Esophagus muscularis mucosa (tissue), 4 donors: ENCODE measurements at regions not wholly inside any gene's neighbourhood (a gene's known extent, or its start where the extent isn't known, plus 50 kb on each side); places are given as distances from the start of the nearest gene placed in this dataset.

Experiments used
- DNase-seq: peaks from one replicate; pipeline ENCODE4 v3.0.0-alpha.2; 2017; ENCODE audit errors: extremely low spot score
- H3K27ac ChIP-seq, 4 donors: fragments of 200-600 bp; sonication (generic); replicated peaks in 1 of 4; 1 replicate in 3 of 4; 2 replicates in 1 of 4; pipeline ENCODE4 v1.5.1; 2016 to 2019; ENCODE audit warnings: mild to moderate bottlenecking in 1 of 4
- H3K27me3 ChIP-seq, 4 donors: fragments of 200-600 bp; sonication (generic); one replicate each; pipeline versions ENCODE4 v1.5.1 to v1.6.0; 2016 to 2019
- H3K36me3 ChIP-seq, 4 donors: fragments of 200-600 bp; sonication (generic); one replicate each; pipeline ENCODE4 v1.5.1; 2016 to 2019
- H3K4me1 ChIP-seq, 4 donors: fragments of 200-600 bp; sonication (generic); one replicate each; pipeline ENCODE4 v1.5.1; 2016 to 2019
- H3K4me3 ChIP-seq, 4 donors: fragments of 200-600 bp; sonication (generic); 1 replicate in 2 of 4; 2 replicates in 2 of 4; pipeline ENCODE4 v1.5.1; 2016 to 2019; ENCODE audit warnings: mild to moderate bottlenecking in 4 of 4, moderate library complexity in 1 of 4
- H3K9me3 ChIP-seq, 4 donors: fragments of 200-600 bp; sonication (generic); 1 replicate in 3 of 4; 2 replicates in 1 of 4; pipeline ENCODE4 v1.5.1; 2016 to 2019
- CTCF ChIP-seq, 3 experiments: fragments of 200-600 bp in 2 of 3; fragments of 450-650 bp in 1 of 3; sonication (generic) in 2 of 3; IDR thresholded peaks; one replicate each; pipeline ENCODE4 v1.5.1; 2017 to 2019; ENCODE audit warnings: antibody characterized with exemption in 3 of 3, mild to moderate bottlenecking in 2 of 3, moderate library complexity in 1 of 3
- EP300 ChIP-seq: sonication (generic); formaldehyde crosslinking; IDR thresholded peaks from one replicate; pipeline ENCODE4 v1.6.1; 2017; ENCODE audit warnings: antibody characterized with exemption
- POLR2A ChIP-seq: fragments of 450-650 bp; IDR thresholded peaks from one replicate; pipeline ENCODE4 v1.6.1; 2017; ENCODE audit warnings: antibody characterized with exemption, moderate library complexity, mild to moderate bottlenecking, low read depth
- POLR2AphosphoS5 ChIP-seq, 2 donors: sonication (generic); formaldehyde crosslinking; IDR thresholded peaks; one replicate each; pipeline ENCODE4 v1.6.1; 2017; ENCODE audit warnings: antibody characterized with exemption in 2 of 2
- WGBS: methylation state at CpG from one replicate; pipeline ENCODE4 v1.1.5; 2018; 5-methylcytosine and 5-hydroxymethylcytosine counted together
- intact Hi-C: fragments of 100-400 bp; cut with DNase I; formaldehyde crosslinking; loops from one replicate; pipeline ENCODE4 v1.15.1; 2023

DNA sequence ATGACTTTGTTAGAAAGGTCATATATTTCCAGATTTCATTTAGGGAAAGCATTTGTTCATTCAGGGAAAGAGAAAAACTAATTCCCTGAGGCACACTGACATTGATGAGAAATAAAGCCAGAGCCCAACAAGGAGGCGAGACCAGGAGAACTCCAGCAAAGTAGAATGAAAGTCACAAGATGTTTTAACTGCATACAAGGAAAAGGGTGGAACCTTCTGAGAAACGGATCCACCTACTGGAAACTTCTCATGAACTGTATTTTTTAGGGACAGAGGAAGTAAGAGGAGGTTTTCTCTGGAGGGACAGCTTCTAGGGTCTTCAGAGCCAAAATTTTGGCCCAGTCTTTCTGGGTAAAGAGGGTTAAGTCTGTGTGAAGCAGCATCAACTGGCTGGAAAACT, 548.2 kb upstream of the PIK3C3 start:
- H3K9me3 ChIP-seq, result no peaks in the 10 kb centered on the region
- TF ChIP-seq POLR2AphosphoS5 (IDR thresholded peaks at IDR 0.05) (no peak), CTCF (IDR thresholded peaks at IDR 0.05) (no peak), EP300 (no peak), POLR2A (no peak)
- no peaks in the 10 kb centered on the region for H3K36me3 ChIP-seq
- WGBS, result 70% methylated on average over 2 of the region's 2 CpGs
- intact Hi-C loops, result no loop called here
- H3K4me3 ChIP-seq, result no peak overlapping the region
- H3K4me1 ChIP-seq, result no peaks in the 10 kb centered on the region
- no peaks in the 10 kb centered on the region for H3K27me3 ChIP-seq
- DNase-seq, result no peak
- no peak overlapping the region for H3K27ac ChIP-seq

DNA sequence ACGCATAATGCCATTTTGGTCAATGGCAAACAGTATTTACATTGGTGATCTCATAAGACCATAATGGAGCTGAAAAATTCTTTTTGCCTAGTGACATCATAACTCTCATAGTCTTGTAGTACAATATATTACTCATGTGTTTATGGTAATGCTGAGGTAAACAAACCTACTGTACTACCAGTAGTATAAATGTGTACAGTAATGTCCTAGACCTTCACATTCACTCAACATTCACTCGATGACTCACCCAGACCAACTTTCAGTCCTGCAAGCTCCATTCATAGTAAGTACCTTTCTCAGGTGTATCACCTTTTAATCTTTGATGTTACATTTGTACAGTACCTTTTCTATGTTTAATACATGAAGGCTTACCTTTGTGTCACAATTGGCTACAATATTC, 558.2 kb upstream of the PIK3C3 start:
- no peak for DNase-seq
- H3K4me1 ChIP-seq, result peaks cover 0 to 4% (median 2%) of the 10 kb centered on the region in 4 donors
- H3K27ac ChIP-seq, result no peak overlapping the region
- H3K36me3 ChIP-seq, result no peaks in the 10 kb centered on the region
- TF ChIP-seq EP300 (no peak), POLR2A (no peak), CTCF (IDR thresholded peaks at IDR 0.05) (no peak), POLR2AphosphoS5 (IDR thresholded peaks at IDR 0.05) (no peak)
- 100% methylated on average over 2 of the region's 2 CpGs for WGBS
- no peak overlapping the region for H3K4me3 ChIP-seq
- intact Hi-C loops, result no loop called here
- no peaks in the 10 kb centered on the region for H3K27me3 ChIP-seq
- no peaks in the 10 kb centered on the region for H3K9me3 ChIP-seq

- WGBS, result 90% methylated on average over 3 of the region's 3 CpGs
- Histone ChIP-seq H3K27ac (no peak overlapping the region), H3K36me3 (no peaks in the 10 kb centered on the region), H3K4me3 (no peak overlapping the region), H3K9me3 (no peaks in the 10 kb centered on the region), H3K4me1 (peaks cover 0 to 9% (median 2%) of the 10 kb centered on the region in 4 donors), H3K27me3 (no peaks in the 10 kb centered on the region)
- DNase-seq, result no peak
- TF ChIP-seq EP300 (no peak), POLR2A (no peak), POLR2AphosphoS5 (IDR thresholded peaks at IDR 0.05) (no peak), CTCF (IDR thresholded peaks at IDR 0.05) (no peak)
- intact Hi-C loops, result no loop called here
Observed at GRCh38 chr18:41396211-41396610, 558.8 kb upstream of the PIK3C3 start.

DNA sequence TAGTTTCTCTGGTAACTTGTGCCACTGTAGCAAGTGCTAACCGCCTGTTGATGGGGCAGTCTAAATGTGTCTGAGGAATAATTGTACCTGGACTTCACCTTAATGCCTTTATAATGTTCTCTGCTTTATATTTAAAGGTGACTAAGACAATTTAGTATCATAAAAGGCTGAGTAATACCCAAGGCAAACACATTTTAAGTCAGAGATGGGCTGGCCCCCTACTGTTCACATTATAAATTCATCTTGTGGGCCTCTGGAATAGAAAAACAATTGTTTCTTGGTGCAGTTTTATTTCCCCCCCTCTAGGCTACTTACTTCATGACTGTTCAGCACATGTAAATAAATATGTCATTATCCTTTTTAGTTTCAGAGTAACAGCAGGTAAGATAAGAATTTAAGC, 559.3 kb upstream of the PIK3C3 start:
- no peak for TF ChIP-seq CTCF (IDR thresholded peaks at IDR 0.05)
- TF ChIP-seq EP300, result no peak
- TF ChIP-seq POLR2A, result no peak
- TF ChIP-seq POLR2AphosphoS5 (IDR thresholded peaks at IDR 0.05), result no peak
- Histone ChIP-seq H3K27me3 (no peaks in the 10 kb centered on the region), H3K4me3 (no peak overlapping the region), H3K9me3 (no peaks in the 10 kb centered on the region), H3K4me1 (peaks cover 0 to 9% (median 2%) of the 10 kb centered on the region in 4 donors), H3K36me3 (no peaks in the 10 kb centered on the region), H3K27ac (no peak overlapping the region)
- WGBS, result 100% methylated on average over 1 of the region's 1 CpG
- no peak for DNase-seq
- intact Hi-C loops, result no loop called here
